ENCODE measurements at regions not wholly inside any gene's neighbourhood (a gene's known extent, or its start where the extent isn't known, plus 50 kb on each side); places are given as distances from the start of the nearest gene placed in this dataset.

GRCh38 chr10:125560947-125561346 is 122.0 kb downstream of the TEX36 start:
- TF ChIP-seq CTCF (conservative IDR thresholded peaks at IDR 0.05; ENCODE audit: low read length) (no peak), EZH2phosphoT487 (IDR thresholded peaks at IDR 0.05; ENCODE audit: borderline replicate concordance) (no peak)
